ENCODE measurements at regions not wholly inside any gene's neighbourhood (a gene's known extent, or its start where the extent isn't known, plus 50 kb on each side); places are given as distances from the start of the nearest gene placed in this dataset.

- Histone ChIP-seq H3K4me1 (ENCODE audit: insufficient read depth, insufficient read length) (no peaks in the 10 kb centered on the region), H3K36me3 (ENCODE audit: insufficient read depth, insufficient read length, low read length) (no peaks in the 10 kb centered on the region), H3K4me3 (ENCODE audit: insufficient read length, low read depth) (no peak overlapping the region), H3K9me3 (ENCODE audit: insufficient read depth, low read length) (no peaks in the 10 kb centered on the region), H3K27me3 (ENCODE audit: insufficient read depth, insufficient read length) (no peaks in the 10 kb centered on the region), H3K9ac (ENCODE audit: insufficient read length, low read depth) (no peak overlapping the region)
- DNase-seq (ENCODE audit: low read depth, low spot score) = no peak
- TF ChIP-seq ZNF274 (IDR thresholded peaks at IDR 0.05; ENCODE audit: low read depth, low read length) (no peak), SUZ12 (IDR thresholded peaks at IDR 0.05; ENCODE audit: extremely low read depth, insufficient read depth, insufficient read length) (no peak), YY1 (IDR thresholded peaks at IDR 0.05; ENCODE audit: insufficient read depth, insufficient read length) (no peak)
These were observed 1033.8 kb downstream of the CDH18 start for GRCh38 chr5:18954239-18954638.

GRCh38 chr5:18959535-18959934 lies 1028.5 kb downstream of the CDH18 start:
- Histone ChIP-seq H3K4me1 (ENCODE audit: insufficient read depth, insufficient read length) (no peaks in the 10 kb centered on the region), H3K9me3 (ENCODE audit: insufficient read depth, low read length) (no peaks in the 10 kb centered on the region), H3K4me3 (ENCODE audit: insufficient read length, low read depth) (no peak overlapping the region), H3K9ac (ENCODE audit: insufficient read length, low read depth) (no peak overlapping the region), H3K27me3 (ENCODE audit: insufficient read depth, insufficient read length) (no peaks in the 10 kb centered on the region), H3K36me3 (ENCODE audit: insufficient read depth, insufficient read length, low read length) (no peaks in the 10 kb centered on the region)
- TF ChIP-seq SUZ12 (IDR thresholded peaks at IDR 0.05; ENCODE audit: extremely low read depth, insufficient read depth, insufficient read length) (no peak), YY1 (IDR thresholded peaks at IDR 0.05; ENCODE audit: insufficient read depth, insufficient read length) (no peak), ZNF274 (IDR thresholded peaks at IDR 0.05; ENCODE audit: low read depth, low read length) (no peak)
- no peak for DNase-seq (ENCODE audit: low read depth, low spot score)

- TF ChIP-seq YY1 (IDR thresholded peaks at IDR 0.05; ENCODE audit: insufficient read depth, insufficient read length) (no peak), ZNF274 (IDR thresholded peaks at IDR 0.05; ENCODE audit: low read depth, low read length) (no peak), SUZ12 (IDR thresholded peaks at IDR 0.05; ENCODE audit: extremely low read depth, insufficient read depth, insufficient read length) (no peak)
- Histone ChIP-seq H3K27me3 (ENCODE audit: insufficient read depth, insufficient read length) (no peaks in the 10 kb centered on the region), H3K4me3 (ENCODE audit: insufficient read length, low read depth) (no peak overlapping the region), H3K36me3 (ENCODE audit: insufficient read depth, insufficient read length, low read length) (no peaks in the 10 kb centered on the region), H3K4me1 (ENCODE audit: insufficient read depth, insufficient read length) (no peaks in the 10 kb centered on the region), H3K9me3 (ENCODE audit: insufficient read depth, low read length) (no peaks in the 10 kb centered on the region), H3K9ac (ENCODE audit: insufficient read length, low read depth) (no peak overlapping the region)
- DNase-seq (ENCODE audit: low read depth, low spot score) = no peak
These were observed 1026.8 kb downstream of the CDH18 start for GRCh38 chr5:18961234-18961633.

GRCh38 chr5:18965893-18966292 lies 1022.1 kb downstream of the CDH18 start:
- Histone ChIP-seq H3K9ac (ENCODE audit: insufficient read length, low read depth) (no peak overlapping the region), H3K4me3 (ENCODE audit: insufficient read length, low read depth) (no peak overlapping the region), H3K27me3 (ENCODE audit: insufficient read depth, insufficient read length) (no peaks in the 10 kb centered on the region), H3K4me1 (ENCODE audit: insufficient read depth, insufficient read length) (no peaks in the 10 kb centered on the region), H3K36me3 (ENCODE audit: insufficient read depth, insufficient read length, low read length) (no peaks in the 10 kb centered on the region), H3K9me3 (ENCODE audit: insufficient read depth, low read length) (no peaks in the 10 kb centered on the region)
- DNase-seq (ENCODE audit: low read depth, low spot score) = no peak
- TF ChIP-seq ZNF274 (IDR thresholded peaks at IDR 0.05; ENCODE audit: low read depth, low read length) = no peak
- no peak for TF ChIP-seq YY1 (IDR thresholded peaks at IDR 0.05; ENCODE audit: insufficient read depth, insufficient read length)
- no peak for TF ChIP-seq SUZ12 (IDR thresholded peaks at IDR 0.05; ENCODE audit: extremely low read depth, insufficient read depth, insufficient read length)

- TF ChIP-seq ZNF274 (IDR thresholded peaks at IDR 0.05; ENCODE audit: low read depth, low read length) = no peak
- no peak for TF ChIP-seq SUZ12 (IDR thresholded peaks at IDR 0.05; ENCODE audit: extremely low read depth, insufficient read depth, insufficient read length)
- TF ChIP-seq YY1 (IDR thresholded peaks at IDR 0.05; ENCODE audit: insufficient read depth, insufficient read length) = no peak
- Histone ChIP-seq H3K4me3 (ENCODE audit: insufficient read length, low read depth) (no peak overlapping the region), H3K9me3 (ENCODE audit: insufficient read depth, low read length) (no peaks in the 10 kb centered on the region), H3K27me3 (ENCODE audit: insufficient read depth, insufficient read length) (no peaks in the 10 kb centered on the region), H3K36me3 (ENCODE audit: insufficient read depth, insufficient read length, low read length) (no peaks in the 10 kb centered on the region), H3K9ac (ENCODE audit: insufficient read length, low read depth) (no peak overlapping the region), H3K4me1 (ENCODE audit: insufficient read depth, insufficient read length) (no peaks in the 10 kb centered on the region)
- no peak for DNase-seq (ENCODE audit: low read depth, low spot score)
These were observed 1020.4 kb downstream of the CDH18 start for GRCh38 chr5:18967637-18968036.

- DNase-seq (ENCODE audit: low read depth, low spot score) = no peak
- Histone ChIP-seq H3K9me3 (ENCODE audit: insufficient read depth, low read length) (no peaks in the 10 kb centered on the region), H3K36me3 (ENCODE audit: insufficient read depth, insufficient read length, low read length) (no peaks in the 10 kb centered on the region), H3K27me3 (ENCODE audit: insufficient read depth, insufficient read length) (no peaks in the 10 kb centered on the region), H3K4me3 (ENCODE audit: insufficient read length, low read depth) (no peak overlapping the region), H3K4me1 (ENCODE audit: insufficient read depth, insufficient read length) (no peaks in the 10 kb centered on the region), H3K9ac (ENCODE audit: insufficient read length, low read depth) (no peak overlapping the region)
- no peak for TF ChIP-seq SUZ12 (IDR thresholded peaks at IDR 0.05; ENCODE audit: extremely low read depth, insufficient read depth, insufficient read length)
- no peak for TF ChIP-seq ZNF274 (IDR thresholded peaks at IDR 0.05; ENCODE audit: low read depth, low read length)
- no peak for TF ChIP-seq YY1 (IDR thresholded peaks at IDR 0.05; ENCODE audit: insufficient read depth, insufficient read length)
These were observed 1019.0 kb downstream of the CDH18 start for GRCh38 chr5:18968966-18969365.

- Histone ChIP-seq H3K27me3 (ENCODE audit: insufficient read depth, insufficient read length) (no peaks in the 10 kb centered on the region), H3K9ac (ENCODE audit: insufficient read length, low read depth) (no peak overlapping the region), H3K36me3 (ENCODE audit: insufficient read depth, insufficient read length, low read length) (no peaks in the 10 kb centered on the region), H3K9me3 (ENCODE audit: insufficient read depth, low read length) (no peaks in the 10 kb centered on the region), H3K4me1 (ENCODE audit: insufficient read depth, insufficient read length) (no peaks in the 10 kb centered on the region), H3K4me3 (ENCODE audit: insufficient read length, low read depth) (no peak overlapping the region)
- DNase-seq (ENCODE audit: low read depth, low spot score) = no peak
- TF ChIP-seq ZNF274 (IDR thresholded peaks at IDR 0.05; ENCODE audit: low read depth, low read length) (no peak), SUZ12 (IDR thresholded peaks at IDR 0.05; ENCODE audit: extremely low read depth, insufficient read depth, insufficient read length) (no peak), YY1 (IDR thresholded peaks at IDR 0.05; ENCODE audit: insufficient read depth, insufficient read length) (no peak)
These were observed 1018.0 kb downstream of the CDH18 start for GRCh38 chr5:18970000-18970399.

- no peaks in the 10 kb centered on the region for H3K4me1 ChIP-seq (ENCODE audit: insufficient read depth, insufficient read length)
- TF ChIP-seq SUZ12 (IDR thresholded peaks at IDR 0.05; ENCODE audit: extremely low read depth, insufficient read depth, insufficient read length) (no peak), ZNF274 (IDR thresholded peaks at IDR 0.05; ENCODE audit: low read depth, low read length) (no peak), YY1 (IDR thresholded peaks at IDR 0.05; ENCODE audit: insufficient read depth, insufficient read length) (no peak)
- no peak for DNase-seq (ENCODE audit: low read depth, low spot score)
- no peaks in the 10 kb centered on the region for H3K27me3 ChIP-seq (ENCODE audit: insufficient read depth, insufficient read length)
- no peaks in the 10 kb centered on the region for H3K9me3 ChIP-seq (ENCODE audit: insufficient read depth, low read length)
- H3K4me3 ChIP-seq (ENCODE audit: insufficient read length, low read depth) = no peak overlapping the region
- H3K9ac ChIP-seq (ENCODE audit: insufficient read length, low read depth) = no peak overlapping the region
- no peaks in the 10 kb centered on the region for H3K36me3 ChIP-seq (ENCODE audit: insufficient read depth, insufficient read length, low read length)
These were observed 1015.8 kb downstream of the CDH18 start for GRCh38 chr5:18972177-18972576.

All from NT2/D1 (cell line).